IMR-90 (cell line): ENCODE measurements at regions not wholly inside any gene's neighbourhood (a gene's known extent, or its start where the extent isn't known, plus 50 kb on each side); places are given as distances from the start of the nearest gene placed in this dataset.

ENCODE experiments used
- ATAC-seq: fragments of 200-7000 bp; cut with Tn5 transposase; 2 replicates; pipeline ENCODE4 v1.9.1; 2020; ENCODE audit warnings: low read depth, mild to moderate bottlenecking, moderate library complexity
- BruUV-seq: library from RNA; stranded (reverse); fragments of 400-500 nt; replicated peaks from 2 replicates; lab custom pipeline; 2021; lab: Mats Ljungman, UMichigan
- CTCF ChIA-PET: fragments of 300-600 bp; formaldehyde crosslinking; extraction: SDS; loops from one replicate; lab custom pipeline; 2021; ENCODE audit warnings: antibody characterized with exemption; lab: Yijun Ruan, JAX
- POLR2A ChIA-PET: fragments of 300-600 bp; sonication (Branson Sonifier 250); formaldehyde crosslinking; loops from one replicate; lab custom pipeline; 2022; ENCODE audit warnings: antibody characterized with exemption; ENCODE audit not compliant: unreplicated experiment; lab: Charles Lee
- DNase-seq: peaks from one replicate; pipeline ENCODE4 v3.0.0; 2013
- H2AFZ ChIP-seq: replicated peaks from 2 replicates; pipeline ENCODE3; 2013; ENCODE audit warnings: low read length, mild to moderate bottlenecking; ENCODE audit not compliant: poor library complexity
- H2AK5ac ChIP-seq: 2 replicates; pipeline ENCODE4 v1.6.1; 2013; ENCODE audit warnings: low read depth, low read length, inconsistent platforms
- H2AK9ac ChIP-seq: replicated peaks from 2 replicates; pipeline ENCODE3; 2013; ENCODE audit warnings: mild to moderate bottlenecking, low read depth, low read length, moderate library complexity; ENCODE audit not compliant: poor library complexity
- H2BK120ac ChIP-seq: 2 replicates; pipeline ENCODE4 v1.6.1; 2013; ENCODE audit warnings: low read depth, low read length, inconsistent platforms
- H2BK15ac ChIP-seq: 3 replicates; pipeline ENCODE4 v1.6.1; 2013; ENCODE audit warnings: low read depth, low read length, inconsistent platforms
- H2BK20ac ChIP-seq: 2 replicates; pipeline ENCODE4 v1.6.1; 2013; ENCODE audit warnings: low read depth, mild to moderate bottlenecking, inconsistent platforms, low read length, moderate library complexity
- H2BK5ac ChIP-seq: 2 replicates; pipeline ENCODE4 v1.6.1; 2013; ENCODE audit warnings: mild to moderate bottlenecking, low read depth, low read length, inconsistent platforms; ENCODE audit not compliant: poor library complexity, severe bottlenecking
- H3K14ac ChIP-seq: replicated peaks from 2 replicates; pipeline ENCODE4 v1.6.1; 2013; ENCODE audit warnings: low read depth, low read length, inconsistent platforms
- H3K18ac ChIP-seq: 2 replicates; pipeline ENCODE4 v1.6.1; 2013; ENCODE audit warnings: low read depth, low read length, control low read depth
- H3K23ac ChIP-seq: 2 replicates; pipeline ENCODE4 v1.6.1; 2013; ENCODE audit warnings: low read depth, low read length, inconsistent platforms
- H3K27ac ChIP-seq: 2 replicates; pipeline ENCODE4 v1.5.1; 2013; ENCODE audit warnings: mild to moderate bottlenecking, control low read depth, low read length; ENCODE audit not compliant: insufficient read depth
- H3K27me3 ChIP-seq: 2 replicates; pipeline ENCODE4 v1.6.1; 2013; ENCODE audit warnings: low read length; ENCODE audit not compliant: control insufficient read depth, insufficient read depth
- H3K36me3 ChIP-seq: 2 replicates; pipeline ENCODE4 v1.6.1; 2013; ENCODE audit warnings: low read length, mixed read lengths; ENCODE audit not compliant: control insufficient read depth, insufficient read depth
- H3K4ac ChIP-seq: 2 replicates; pipeline ENCODE4 v1.6.1; 2013; ENCODE audit warnings: low read depth, low read length, inconsistent platforms
- H3K4me1 ChIP-seq: 2 replicates; pipeline ENCODE4 v1.6.1; 2013; ENCODE audit warnings: low read length, mixed read lengths; ENCODE audit not compliant: control insufficient read depth, insufficient read depth
- H3K4me2 ChIP-seq: 2 replicates; pipeline ENCODE4 v1.6.1; 2013; ENCODE audit warnings: low read depth, mild to moderate bottlenecking, control low read depth, low read length, moderate library complexity
- H3K4me3 ChIP-seq: 2 replicates; pipeline ENCODE4 v1.5.1; 2013; ENCODE audit warnings: low read depth, mild to moderate bottlenecking, control low read depth, low read length, moderate library complexity; ENCODE audit not compliant: insufficient read depth
- H3K56ac ChIP-seq: 2 replicates; pipeline ENCODE4 v1.6.1; 2013; ENCODE audit warnings: low read length, inconsistent platforms; ENCODE audit not compliant: insufficient read depth; ENCODE audit errors: extremely low read depth
- H3K79me1 ChIP-seq, 2 experiments: 2 replicates each; pipeline ENCODE4 v1.6.1; 2013; ENCODE audit warnings: low read length in 2 of 2, inconsistent platforms in 1 of 2, low read depth in 1 of 2
- H3K9ac ChIP-seq: 2 replicates; pipeline ENCODE4 v1.6.1; 2013; ENCODE audit warnings: low read depth, low read length, control low read depth
- H3K9me1 ChIP-seq: 2 replicates; pipeline ENCODE4 v1.6.1; 2013; ENCODE audit warnings: low read length, inconsistent platforms; ENCODE audit not compliant: insufficient read depth
- H3K9me3 ChIP-seq: 2 replicates; pipeline ENCODE4 v1.6.1; 2013; ENCODE audit warnings: low read length; ENCODE audit not compliant: control insufficient read depth, insufficient read depth
- H4K20me1 ChIP-seq: 2 replicates; pipeline ENCODE4 v1.6.1; 2013; ENCODE audit warnings: low read length, inconsistent platforms; ENCODE audit not compliant: insufficient read depth
- H4K5ac ChIP-seq: 2 replicates; pipeline ENCODE4 v1.6.1; 2013; ENCODE audit warnings: mild to moderate bottlenecking, low read depth, low read length, control low read depth
- H4K8ac ChIP-seq, 2 experiments: 2 replicates each; pipeline ENCODE4 v1.6.1; 2013; ENCODE audit warnings: low read depth in 2 of 2, low read length in 2 of 2, control low read depth in 1 of 2, inconsistent platforms in 1 of 2
- H4K91ac ChIP-seq: 2 replicates; pipeline ENCODE4 v1.6.1; 2013; ENCODE audit warnings: low read depth, low read length, inconsistent platforms; ENCODE audit not compliant: insufficient read depth
- CEBPB ChIP-seq: IDR thresholded peaks from 2 replicates; pipeline ENCODE4 v1.6.1; 2012; ENCODE audit warnings: low read depth, low read length, improper control_type of control experiment
- CHD1 ChIP-seq: IDR thresholded peaks from 2 replicates; pipeline ENCODE4 v1.6.1; 2012; ENCODE audit warnings: low read depth, low read length, improper control_type of control experiment
- NFE2L2 ChIP-seq: fragments of 150-350 bp; IDR thresholded peaks from 2 replicates; pipeline ENCODE4 v1.6.1; 2016; ENCODE audit warnings: low read depth, mild to moderate bottlenecking, low read length
- POLR2A ChIP-seq: IDR thresholded peaks from 2 replicates; pipeline ENCODE4 v1.6.1; 2012; ENCODE audit warnings: mild to moderate bottlenecking, low read depth, low read length
- WGBS, 2 experiments: methylation state at CpG; one replicate each; pipeline versions ENCODE4 v1.1.5 to v1.1.7; 2013; ENCODE audit warnings: missing lambda C conversion rate in 2 of 2; ENCODE audit not compliant: insufficient read length in 1 of 2; ENCODE audit errors: extremely low coverage in 2 of 2; 5-methylcytosine and 5-hydroxymethylcytosine counted together
- dilution Hi-C: fragments of 300-500 bp; cut with HindIII; formaldehyde crosslinking; loops from one replicate; pipeline ENCODE4 v1.14.3; 2018; ENCODE audit warnings: low sequenced_read_pairs; ENCODE audit not compliant: unreplicated experiment
- in situ Hi-C: fragments of 300-500 bp; cut with MboI; formaldehyde crosslinking; loops from 3 replicates; pipeline ENCODE4 v1.14.3; 2019; ENCODE audit warnings: low sequenced_read_pairs, inconsistent platforms, mixed read lengths
- intact Hi-C: fragments of 100-400 bp; cut with micrococcal nuclease; formaldehyde crosslinking; loops from 2 replicates; pipeline ENCODE4 v1.10.0; 2022

- Histone ChIP-seq H3K23ac (no peak overlapping the region), H2BK20ac (no peak overlapping the region), H2AK9ac (no peak overlapping the region), H3K14ac (no peak overlapping the region), H3K4me3 (no peak overlapping the region), H4K8ac (no peak overlapping the region), H4K20me1 (no peaks in the 10 kb centered on the region), H3K9ac (no peak overlapping the region), H3K27me3 (peaks cover 5% of the 10 kb centered on the region), H2AK5ac (no peak overlapping the region), H3K4me2 (peak overlapping the region; percentile 4; the same call in 1 of the 2 replicates), H3K79me1 (no peaks in the 10 kb centered on the region), H3K18ac (no peak overlapping the region), H3K56ac (no peak overlapping the region), H2AFZ (no peak overlapping the region), H3K4ac (no peak overlapping the region), H3K9me1 (no peaks in the 10 kb centered on the region), H3K9me3 (peaks cover 4% of the 10 kb centered on the region; the same call in 1 of the 2 replicates), H3K4me1 (no peaks in the 10 kb centered on the region), H4K91ac (no peak overlapping the region), H3K36me3 (no peaks in the 10 kb centered on the region), H2BK5ac (no peak overlapping the region), H3K27ac (no peak overlapping the region), H2BK120ac (no peak overlapping the region), H2BK15ac (no peak overlapping the region), H4K5ac (no peak overlapping the region)
- BruUV-seq, result no TSS peak
- in situ Hi-C loops, result no loop called here
- ChIA-PET CTCF (no interaction called here), POLR2A (no interaction called here)
- dilution Hi-C loops, result no loop called here
- no peak for DNase-seq
- intact Hi-C loops, result no loop called here
- 7% methylated on average over 8 of the region's 68 CpGs; no CpG with 5 or more reads in 1 of the 2 experiments for WGBS, 2 experiments
- no peak; the same call in 1 of the 2 replicates for ATAC-seq
- TF ChIP-seq POLR2A (no peak), CEBPB (no peak), NFE2L2 (no peak), CHD1 (no peak)
Observed at GRCh38 chr10:120979435-120980278, 128.5 kb downstream of the WDR11 start.
